ENCODE measurements at regions not wholly inside any gene's neighbourhood (a gene's known extent, or its start where the extent isn't known, plus 50 kb on each side); places are given as distances from the start of the nearest gene placed in this dataset.

- no peak overlapping the region for H4K5ac ChIP-seq (ENCODE audit: low read depth, low read length)
- no peak overlapping the region for H3K56ac ChIP-seq (ENCODE audit: extremely low read depth, insufficient read depth, low read length)
- H3K9me1 ChIP-seq (ENCODE audit: insufficient read depth, low read length) = peaks cover 6% of the 10 kb centered on the region
- dilution Hi-C loops (cut with HindIII; ENCODE audit: low sequenced_read_pairs, unreplicated experiment) = no loop called here
- no peak overlapping the region; the same call in 2 of the 3 replicates for H2BK15ac ChIP-seq (ENCODE audit: low read depth, low read length)
- H2AFZ ChIP-seq (replicated peaks; ENCODE audit: low read length, poor library complexity) = peak overlapping the region; percentile 30
- no peak for TF ChIP-seq CEBPB (IDR thresholded peaks at IDR 0.05; ENCODE audit: low read depth, low read length)
- no peak for TF ChIP-seq CHD1 (IDR thresholded peaks at IDR 0.05; ENCODE audit: low read depth, low read length)
- no peaks in the 10 kb centered on the region for H3K27me3 ChIP-seq (ENCODE audit: control insufficient read depth, insufficient read depth, low read length)
- H3K4me2 ChIP-seq (ENCODE audit: low read depth, low read length) = no peak overlapping the region
- H3K9me3 ChIP-seq (ENCODE audit: control insufficient read depth, insufficient read depth, low read length) = no peaks in the 10 kb centered on the region
- no peaks in the 10 kb centered on the region for H4K20me1 ChIP-seq (ENCODE audit: insufficient read depth, low read length)
- ChIA-PET CTCF (no interaction called here), POLR2A (ENCODE audit: unreplicated experiment) (no interaction called here)
- peak overlapping the region; percentile 70 for H2AK9ac ChIP-seq (replicated peaks; ENCODE audit: low read depth, low read length, poor library complexity)
- H3K36me3 ChIP-seq (ENCODE audit: control insufficient read depth, insufficient read depth, low read length) = no peaks in the 10 kb centered on the region
- ATAC-seq (ENCODE audit: low read depth) (no peak), DNase-seq (no peak)
- no peak overlapping the region for H3K4ac ChIP-seq (ENCODE audit: low read depth, low read length)
- H3K9ac ChIP-seq (ENCODE audit: low read depth, low read length) = no peak overlapping the region
- H4K8ac ChIP-seq (ENCODE audit: low read depth in 2 of 2, low read length in 2 of 2) = no peak overlapping the region
- H4K91ac ChIP-seq (ENCODE audit: insufficient read depth, low read depth, low read length) = no peak overlapping the region
- intact Hi-C loops (cut with micrococcal nuclease) = no loop called here
- no peak overlapping the region for H2BK5ac ChIP-seq (ENCODE audit: low read depth, low read length, poor library complexity, severe bottlenecking)
- BruUV-seq (replicated peaks) = no TSS peak
- no peak overlapping the region for H3K18ac ChIP-seq (ENCODE audit: low read depth, low read length)
- H3K23ac ChIP-seq (ENCODE audit: low read depth, low read length) = no peak overlapping the region
- peaks cover 0 to 4% of the 10 kb centered on the region in 2 experiments; a peak in 1 of 4 replicates for H3K79me1 ChIP-seq (ENCODE audit: low read depth in 1 of 2, low read length in 2 of 2)
- no peak overlapping the region for H3K27ac ChIP-seq (ENCODE audit: insufficient read depth, low read length)
- no peak overlapping the region for H2BK120ac ChIP-seq (ENCODE audit: low read depth, low read length)
- in situ Hi-C loops (cut with MboI; ENCODE audit: low sequenced_read_pairs) = no loop called here
- H3K4me1 ChIP-seq (ENCODE audit: control insufficient read depth, insufficient read depth, low read length) = peaks cover 12% of the 10 kb centered on the region
- H2BK20ac ChIP-seq (ENCODE audit: low read depth, low read length) = no peak overlapping the region
- H2AK5ac ChIP-seq (ENCODE audit: low read depth, low read length) = 0 out of 2 replicates have a peak overlapping the region, but pooled peaks have one; percentile 36
- WGBS, 2 experiments (ENCODE audit: extremely low coverage in 2 of 2, insufficient read length in 1 of 2) = no CpG with 5 or more reads among the region's 10 CpGs
- H3K4me3 ChIP-seq (ENCODE audit: insufficient read depth, low read depth, low read length) = no peak overlapping the region
- H3K14ac ChIP-seq (replicated peaks; ENCODE audit: low read depth, low read length) = no peak overlapping the region
These were observed 153.8 kb downstream of the C9orf50 start for GRCh38 chr9:129467004-129467588.
